HepG2 (cell line): ENCODE measurements at regions not wholly inside any gene's neighbourhood (a gene's known extent, or its start where the extent isn't known, plus 50 kb on each side); places are given as distances from the start of the nearest gene placed in this dataset.

Experiments used
- ATAC-seq: fragments of 200-7000 bp; cut with Tn5 transposase; 3 replicates; pipeline ENCODE4 v1.9.1; 2020; ENCODE audit warnings: mild to moderate bottlenecking, moderate library complexity
- BruUV-seq: library from RNA; stranded (reverse); fragments of 400-500 nt; replicated peaks from 2 replicates; lab custom pipeline; 2021; lab: Mats Ljungman, UMichigan
- CTCF ChIA-PET: fragments of 300-600 bp; formaldehyde crosslinking; extraction: SDS; loops from one replicate; lab custom pipeline; 2021; ENCODE audit warnings: low total read pairs, inconsistent platforms, low intra/inter-chr PET ratio; lab: Yijun Ruan, JAX
- POLR2A ChIA-PET: fragments of 350-600 bp; sonication (Branson Sonifier 250); formaldehyde crosslinking; loops from one replicate; lab custom pipeline; 2020; ENCODE audit warnings: antibody characterized with exemption, inconsistent platforms; lab: Yijun Ruan, JAX
- DNase-seq: peaks from one replicate; pipeline ENCODE4 v3.0.0-alpha.2; 2015; ENCODE audit warnings: low spot score
- FAIRE-seq: peaks from 3 replicates; lab custom pipeline; 2011; peaks lifted over from hg19 to GRCh38; lab: Jason Lieb, UNC
- H2AFZ ChIP-seq: one replicate; pipeline ENCODE4 v1.6.1; 2011; ENCODE audit warnings: low read length, inconsistent platforms
- H3K27ac ChIP-seq: fragments of 300-600 bp; 3 replicates; pipeline ENCODE4 v1.8.0; 2011; ENCODE audit warnings: mixed run types, mild to moderate bottlenecking, mixed read lengths, low read length, inconsistent platforms; ENCODE audit not compliant: insufficient read depth; ENCODE audit errors: extremely low read length
- H3K27me3 ChIP-seq, 2 experiments: fragments of 200-600 bp in 1 of 2; 2 replicates in 1 of 2; 3 replicates in 1 of 2; pipeline versions ENCODE4 v1.6.0 to v1.8.0; 2011; ENCODE audit warnings: low read length in 2 of 2, mild to moderate bottlenecking in 2 of 2, moderate library complexity in 2 of 2, inconsistent platforms in 1 of 2; ENCODE audit not compliant: insufficient read depth in 2 of 2, control insufficient read depth in 1 of 2
- H3K36me3 ChIP-seq, 2 experiments: fragments of 200-600 bp in 1 of 2; replicated peaks in 1 of 2; 2 replicates in 1 of 2; 3 replicates in 1 of 2; pipeline versions ENCODE4 v1.5.1 to v1.8.0; 2011; ENCODE audit warnings: low read length in 2 of 2, inconsistent platforms in 1 of 2; ENCODE audit not compliant: insufficient read depth in 2 of 2, control insufficient read depth in 1 of 2
- H3K4me1 ChIP-seq: 2 replicates; pipeline ENCODE4 v1.5.1; 2012; ENCODE audit warnings: low read length, inconsistent platforms; ENCODE audit not compliant: insufficient read depth
- H3K4me2 ChIP-seq: 2 replicates; pipeline ENCODE4 v1.6.0; 2011; ENCODE audit warnings: low read depth, low read length, inconsistent platforms
- H3K4me3 ChIP-seq, 3 experiments: fragments of 200-600 bp in 1 of 3; sonication (generic), shearing (Covaris generic) in 1 of 3; replicated peaks in 1 of 3; 2 replicates each; pipeline ENCODE4 v1.5.1; 2011 to 2016; ENCODE audit warnings: low read length in 3 of 3, inconsistent platforms in 2 of 3, low read depth in 2 of 3, mild to moderate bottlenecking in 2 of 3, control low read depth in 1 of 3, mixed read lengths in 1 of 3; ENCODE audit not compliant: insufficient read depth in 1 of 3
- H3K79me2 ChIP-seq: one replicate; pipeline ENCODE4 v1.6.1; 2011; ENCODE audit warnings: low read length, inconsistent platforms; ENCODE audit not compliant: insufficient read depth
- H3K9ac ChIP-seq: 2 replicates; pipeline ENCODE4 v1.6.0; 2011; ENCODE audit warnings: mild to moderate bottlenecking, low read depth, low read length, inconsistent platforms; ENCODE audit not compliant: insufficient read depth
- H3K9me3 ChIP-seq: 2 replicates; pipeline ENCODE4 v1.5.1; 2012; ENCODE audit warnings: mild to moderate bottlenecking, low read length
- H4K20me1 ChIP-seq: 2 replicates; pipeline ENCODE4 v1.6.0; 2011; ENCODE audit warnings: inconsistent platforms, mild to moderate bottlenecking, low read length, moderate library complexity; ENCODE audit not compliant: insufficient read depth
- ATF7 ChIP-seq, 2 experiments: fragments of 450-650 bp in 1 of 2; sonication (generic) in 1 of 2; formaldehyde crosslinking in 1 of 2; IDR thresholded peaks; 2 replicates each; pipeline versions ENCODE4 v1.4.0 to v1.6.1; 2016 to 2020; ENCODE audit warnings: antibody characterized with exemption in 1 of 2, mild to moderate bottlenecking in 1 of 2, missing genetic modification reagents in 1 of 2
- CEBPB ChIP-seq: IDR thresholded peaks from 2 replicates; pipeline ENCODE4 v1.6.1; 2011; ENCODE audit warnings: low read depth, low read length, improper control_type of control experiment, borderline replicate concordance
- PAWR ChIP-seq: sonication (generic); formaldehyde crosslinking; IDR thresholded peaks from 2 replicates; pipeline ENCODE4 v1.4.0; 2020; ENCODE audit warnings: missing genetic modification reagents, mild to moderate bottlenecking, borderline replicate concordance
- ZNF484 ChIP-seq: sonication (generic); formaldehyde crosslinking; IDR thresholded peaks from 2 replicates; pipeline ENCODE4 v1.5.1; 2020; ENCODE audit warnings: mild to moderate bottlenecking, low read depth, missing genetic modification reagents, borderline replicate concordance
- WGBS: methylation state at CpG from one replicate; pipeline ENCODE4 v1.1.6; 2017; ENCODE audit warnings: low lambda C conversion rate; 5-methylcytosine and 5-hydroxymethylcytosine counted together
- in situ Hi-C: cut with HindIII; loops from 2 replicates; pipeline ENCODE4 v1.10.0; 2017; ENCODE audit warnings: low pct_unique_long_range_greater_than_20kb; ENCODE audit not compliant: extremely low pct_ligation_motif_present
- intact Hi-C: fragments of 100-400 bp; cut with micrococcal nuclease; formaldehyde crosslinking; loops from one replicate; pipeline ENCODE4 v1.10.0; 2022; ENCODE audit not compliant: unreplicated experiment

DNA sequence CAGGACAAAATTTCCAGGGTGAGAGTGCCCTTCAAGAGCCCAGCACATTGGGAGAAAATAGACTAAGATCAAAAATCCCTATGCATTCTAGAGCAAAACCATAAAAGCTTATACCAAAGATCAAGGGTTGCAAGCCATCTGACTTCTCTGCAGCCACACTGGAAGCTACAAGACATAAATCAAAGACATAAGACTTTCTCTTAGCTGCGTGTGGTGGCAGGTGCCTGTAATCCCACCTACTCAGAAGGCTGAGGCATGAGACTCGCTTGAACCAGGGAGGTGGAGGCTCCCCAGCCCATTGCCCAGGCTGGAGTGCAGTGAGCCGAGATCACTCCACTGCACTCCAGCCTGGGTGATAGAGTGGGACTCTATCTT lies 91.9 kb upstream of the NXT1 start:
- no peaks in the 10 kb centered on the region for H3K79me2 ChIP-seq
- no peak overlapping the region for H3K9ac ChIP-seq
- DNase-seq (no peak), FAIRE-seq (no peak), ATAC-seq (no peak)
- POLR2A ChIA-PET = interaction anchor here (1.0 kb wide), 1 partner anchor 12 kb away, joined by 4 read pairs; no protein-coding TSS in a partner anchor
- H3K9me3 ChIP-seq = no peaks in the 10 kb centered on the region
- no TSS peak for BruUV-seq
- no peaks in the 10 kb centered on the region for H3K36me3 ChIP-seq
- H2AFZ ChIP-seq = no peak overlapping the region
- H3K27me3 ChIP-seq = peaks cover 3 to 8% of the 10 kb centered on the region in 2 experiments; a peak in 4 of 5 replicates
- in situ Hi-C loops = no loop called here
- H3K4me2 ChIP-seq = no peak overlapping the region
- H4K20me1 ChIP-seq = no peaks in the 10 kb centered on the region
- no peak overlapping the region for H3K27ac ChIP-seq
- intact Hi-C loops = loop anchor here (5.0 kb wide), 1 partner anchor 64 kb away; no protein-coding TSS in a partner anchor
- TF ChIP-seq ZNF484 (CRISPR knock-in tag) = no peak
- no peaks in the 10 kb centered on the region for H3K4me1 ChIP-seq
- 21% methylated on average over 3 of the region's 3 CpGs for WGBS
- CTCF ChIA-PET = no interaction called here
- no peak overlapping the region for H3K4me3 ChIP-seq

DNA sequence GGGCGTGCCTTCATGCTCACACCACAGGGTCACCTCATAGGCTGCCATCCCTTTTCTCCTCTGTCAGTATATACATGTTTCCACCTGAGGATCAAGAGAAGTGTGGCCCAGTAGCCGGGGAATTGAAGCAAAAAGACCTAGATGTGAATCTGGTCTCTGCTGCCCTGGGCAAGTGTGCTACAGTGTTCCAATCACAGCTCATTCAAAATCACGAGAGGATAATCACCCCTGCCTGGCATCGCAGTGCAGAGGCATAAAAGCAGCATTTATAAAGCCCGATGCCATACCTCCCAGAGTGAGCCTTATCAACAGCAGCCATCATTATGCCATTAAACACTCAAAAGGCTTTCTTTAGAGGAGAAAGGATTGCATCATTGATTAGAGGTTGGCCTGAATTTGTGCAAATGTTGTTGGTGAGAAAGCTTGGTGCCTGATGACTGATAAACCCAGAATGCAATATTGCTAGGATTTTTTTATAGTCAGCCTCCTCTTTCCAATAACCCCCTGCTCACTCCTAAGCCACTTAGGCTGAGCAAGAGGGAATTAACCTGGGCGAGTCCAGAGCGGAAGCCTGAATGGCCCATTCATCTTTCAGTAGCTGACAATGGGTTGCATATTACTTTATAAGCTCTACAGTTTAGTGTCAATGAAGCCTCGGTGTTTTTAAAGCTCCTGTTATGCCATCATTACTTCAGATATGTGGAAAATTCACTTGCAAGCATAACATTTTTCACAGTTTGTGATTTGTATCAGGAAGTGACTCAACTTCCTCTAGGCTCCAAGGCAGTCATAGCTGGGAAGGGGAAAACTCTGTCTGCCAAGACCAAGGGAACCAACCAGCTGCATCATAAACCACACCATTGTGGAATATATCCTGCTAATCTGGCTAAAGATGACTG lies 92.5 kb upstream of the NXT1 start:
- intact Hi-C loops = loop anchor here (5.0 kb wide), 1 partner anchor 64 kb away; no protein-coding TSS in a partner anchor

More for the DNA sequence above, 92.5 kb upstream of the NXT1 start:
- no peaks in the 10 kb centered on the region for H3K36me3 ChIP-seq
- H3K79me2 ChIP-seq = no peaks in the 10 kb centered on the region
- no peak overlapping the region for H3K4me3 ChIP-seq
- no peak overlapping the region for H3K9ac ChIP-seq
- H3K9me3 ChIP-seq = no peaks in the 10 kb centered on the region
- no peak overlapping the region for H3K27ac ChIP-seq
- ATAC-seq = no peak
- no peak for TF ChIP-seq PAWR (CRISPR knock-in tag)
- peak; percentile 74 for TF ChIP-seq ATF7 (IDR thresholded peaks at IDR 0.05)
- no peak for TF ChIP-seq ATF7 (CRISPR knock-in tag; IDR thresholded peaks at IDR 0.05)
- TF ChIP-seq CEBPB = peak; percentile 65; the same call in 1 of the 2 replicates
- TF ChIP-seq, all 625 proteins: peak for 2
- POLR2A ChIA-PET = interaction anchor here (1.0 kb wide), 1 partner anchor 12 kb away, joined by 4 read pairs; no protein-coding TSS in a partner anchor
- in situ Hi-C loops = no loop called here
- Histone ChIP-seq H3K4me1 (no peaks in the 10 kb centered on the region), H4K20me1 (no peaks in the 10 kb centered on the region), H3K27me3 (peaks cover 3 to 5% of the 10 kb centered on the region in 2 experiments; a peak in 4 of 5 replicates), H3K4me2 (no peak overlapping the region), H2AFZ (no peak overlapping the region)
- WGBS = 24% methylated on average over 8 of the region's 8 CpGs
- FAIRE-seq = no peak
- CTCF ChIA-PET = no interaction called here
- no peak for DNase-seq
- BruUV-seq = no TSS peak
